Ishikawa (cell line): ENCODE measurements at regions not wholly inside any gene's neighbourhood (a gene's known extent, or its start where the extent isn't known, plus 50 kb on each side); places are given as distances from the start of the nearest gene placed in this dataset.

Source experiments
- CEBPB ChIP-seq: IDR thresholded peaks from 2 replicates; pipeline ENCODE4 v1.6.1; 2012
- CREB1 ChIP-seq: IDR thresholded peaks from 2 replicates; pipeline ENCODE4 v1.6.1; 2012; ENCODE audit warnings: low read depth
- EGR1 ChIP-seq: IDR thresholded peaks from 2 replicates; pipeline ENCODE4 v1.6.1; 2012
- EP300 ChIP-seq: IDR thresholded peaks from 2 replicates; pipeline ENCODE4 v1.6.1; 2012; ENCODE audit warnings: borderline replicate concordance
- FOXM1 ChIP-seq: IDR thresholded peaks from 2 replicates; pipeline ENCODE4 v1.6.1; 2012; ENCODE audit warnings: low read depth, borderline replicate concordance
- MAX ChIP-seq: IDR thresholded peaks from 2 replicates; pipeline ENCODE4 v1.6.1; 2012
- NFIC ChIP-seq: IDR thresholded peaks from 2 replicates; pipeline ENCODE4 v1.6.1; 2012
- RAD21 ChIP-seq: IDR thresholded peaks from 2 replicates; pipeline ENCODE4 v1.6.1; 2012; ENCODE audit warnings: low read depth
- REST ChIP-seq: IDR thresholded peaks from 2 replicates; pipeline ENCODE4 v1.6.1; 2012; ENCODE audit warnings: low read depth, mild to moderate bottlenecking
- TAF1 ChIP-seq: IDR thresholded peaks from 2 replicates; pipeline ENCODE4 v1.6.1; 2012; ENCODE audit warnings: low read depth, mild to moderate bottlenecking
- TCF12 ChIP-seq: IDR thresholded peaks from 2 replicates; pipeline ENCODE4 v1.6.1; 2012; ENCODE audit warnings: low read depth
- TEAD4 ChIP-seq: IDR thresholded peaks from 2 replicates; pipeline ENCODE4 v1.6.1; 2012
- USF1 ChIP-seq: IDR thresholded peaks from 2 replicates; pipeline ENCODE4 v1.6.1; 2012
- YY1 ChIP-seq: IDR thresholded peaks from 2 replicates; pipeline ENCODE4 v1.6.1; 2012; ENCODE audit warnings: low read depth
- ZBTB7A ChIP-seq: IDR thresholded peaks from 2 replicates; pipeline ENCODE4 v1.6.1; 2012; ENCODE audit warnings: low read depth

DNA sequence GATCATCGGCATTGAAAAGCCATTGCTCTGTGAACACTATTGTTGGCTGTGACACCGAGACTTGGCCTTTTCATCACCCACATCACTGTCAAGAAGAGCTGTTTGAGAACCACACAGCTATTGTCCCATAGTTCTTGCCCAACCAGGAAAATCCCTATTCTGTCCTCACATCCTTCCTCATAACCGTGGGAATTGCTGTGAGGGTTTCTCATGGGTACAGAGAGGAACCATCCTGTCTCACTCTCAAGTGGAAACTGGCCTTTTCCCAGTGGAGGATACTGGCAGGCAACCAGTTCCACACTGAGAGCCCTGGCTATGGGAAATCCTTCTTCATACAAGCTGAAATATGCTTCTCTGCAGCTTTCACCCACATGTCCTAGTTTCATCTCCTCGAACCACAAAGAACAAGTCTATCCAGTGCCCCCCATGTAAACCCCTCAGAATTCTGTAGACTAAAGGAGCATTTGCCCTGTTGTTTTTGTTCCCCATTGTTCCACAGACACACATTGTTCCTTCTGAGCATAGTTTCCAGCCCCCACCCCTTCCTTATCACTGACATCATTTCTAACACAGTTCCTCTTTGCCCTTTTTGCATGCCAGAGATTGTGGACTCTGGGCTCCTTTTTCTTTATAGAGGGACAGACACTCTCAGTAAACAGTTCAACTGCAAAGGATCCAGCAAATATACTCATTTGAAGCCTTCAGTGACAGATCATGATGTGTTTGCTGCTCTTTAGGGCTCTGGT, 57.8 kb upstream of the C5orf46 start:
- TF ChIP-seq CREB1 (no peak), RAD21 (no peak), YY1 (no peak), CEBPB (no peak), ZBTB7A (no peak), TCF12 (no peak), FOXM1 (no peak), USF1 (no peak), NFIC (no peak), TEAD4 (no peak), REST (no peak), EGR1 (no peak)

- no peak for TF ChIP-seq FOXM1
- no peak for TF ChIP-seq EP300
- TF ChIP-seq TCF12: no peak
- TF ChIP-seq ZBTB7A: no peak
Observed at GRCh38 chr5:147963436-147963835, 57.1 kb upstream of the C5orf46 start.

DNA sequence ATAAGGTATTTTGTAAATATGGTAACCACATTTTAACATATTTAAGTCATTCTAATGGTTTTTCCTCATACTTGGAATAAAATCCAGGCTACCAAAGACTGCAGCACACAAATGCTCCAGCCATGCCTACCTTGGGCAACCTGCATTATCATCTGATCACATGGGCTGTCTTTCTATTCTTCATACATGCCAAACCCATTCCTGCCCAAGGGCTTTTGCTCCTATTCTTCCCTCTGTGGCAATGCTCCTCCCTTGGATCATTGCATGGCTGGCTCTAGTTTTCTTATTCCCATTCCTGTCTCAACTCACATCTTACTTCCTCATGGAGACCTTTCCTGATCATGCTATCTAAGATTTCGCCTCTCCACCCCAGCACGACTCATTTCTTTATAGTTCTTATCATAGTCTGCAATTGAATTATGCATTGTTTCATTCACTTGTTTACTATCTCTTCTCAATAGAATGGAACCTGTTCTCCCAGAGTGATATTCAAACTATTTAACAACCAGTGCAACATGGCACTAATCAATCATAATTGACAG, 54.9 kb upstream of the C5orf46 start:
- TF ChIP-seq EP300: no peak
- no peak for TF ChIP-seq CEBPB
- no peak for TF ChIP-seq USF1
- TF ChIP-seq MAX: no peak
- no peak for TF ChIP-seq NFIC
- no peak for TF ChIP-seq EGR1
- TF ChIP-seq TAF1: no peak
- TF ChIP-seq RAD21: no peak
- TF ChIP-seq REST: no peak
- TF ChIP-seq YY1: no peak
- no peak for TF ChIP-seq TCF12
- TF ChIP-seq FOXM1: no peak
- no peak for TF ChIP-seq TEAD4
- no peak for TF ChIP-seq ZBTB7A

- no peak for TF ChIP-seq TCF12
Observed at GRCh38 chr5:147957901-147958300, 51.6 kb upstream of the C5orf46 start.

DNA sequence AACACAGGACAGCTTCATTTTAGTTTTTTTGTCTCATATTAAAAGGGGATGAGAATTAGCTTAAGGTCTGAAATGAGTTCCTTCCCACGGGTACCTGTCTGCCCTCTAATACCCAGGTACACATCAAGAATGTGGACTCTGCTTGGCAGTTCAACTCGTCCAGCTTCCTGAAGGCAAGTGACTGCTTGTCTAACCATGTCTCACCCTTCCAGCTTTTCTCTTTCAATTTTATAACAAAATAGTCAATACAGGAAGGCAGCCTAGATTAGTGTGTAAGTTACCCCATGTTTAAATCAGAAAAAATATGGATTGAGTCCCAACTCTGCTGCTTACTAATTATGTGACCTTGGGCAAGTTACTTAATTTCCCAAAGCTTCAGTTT, 50.5 kb upstream of the C5orf46 start:
- TF ChIP-seq TEAD4 (no peak), CREB1 (no peak), ZBTB7A (no peak), FOXM1 (no peak), RAD21 (no peak), EGR1 (no peak), NFIC (no peak), YY1 (no peak), EP300 (no peak), CEBPB (no peak), USF1 (no peak), TCF12 (no peak), TAF1 (no peak), REST (no peak), MAX (no peak)
